AML-193 (cell line): ENCODE measurements at regions not wholly inside any gene's neighbourhood (a gene's known extent, or its start where the extent isn't known, plus 50 kb on each side); places are given as distances from the start of the nearest gene placed in this dataset.
"Not testable (repeated sequence)": the region's sequence is repeated elsewhere in the genome, so short reads cannot be mapped to it uniquely, and the experiment has no call there.

Experiments used
- DNase-seq, 2 experiments: peaks; one replicate each; lab custom pipeline; 2025; lab: John Stamatoyannopoulos, UW

DNA sequence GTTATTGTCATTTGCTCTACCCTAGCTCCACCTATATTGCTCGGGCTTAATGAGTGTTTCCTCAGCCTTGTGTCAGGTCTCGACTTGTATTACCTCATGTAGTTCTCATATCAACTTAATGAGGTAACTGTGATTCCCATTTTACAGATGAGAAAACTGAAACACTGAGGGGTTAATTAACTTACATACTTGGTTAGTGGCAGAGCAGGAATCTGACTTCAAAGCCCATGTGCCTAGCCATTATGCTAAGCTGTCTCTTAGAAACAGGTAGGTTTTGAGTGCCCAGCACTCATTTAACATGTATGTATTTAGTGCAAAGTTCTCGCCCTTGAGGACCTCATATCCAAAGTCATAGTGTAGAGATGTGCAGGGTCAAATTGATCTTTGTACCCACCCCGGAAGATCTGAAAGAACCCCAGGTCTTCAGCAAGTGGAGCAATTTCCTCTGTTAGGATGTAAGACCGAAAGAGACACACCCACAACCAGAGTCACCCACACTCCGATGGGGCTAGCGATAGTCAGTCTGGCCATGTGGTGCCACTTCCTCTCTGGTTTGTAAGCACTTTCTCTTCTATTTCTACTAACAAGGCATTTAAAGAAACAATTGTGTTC lies 121.0 kb upstream of the SLC39A10 start:
- DNase-seq, result peak; percentile 94

DNA sequence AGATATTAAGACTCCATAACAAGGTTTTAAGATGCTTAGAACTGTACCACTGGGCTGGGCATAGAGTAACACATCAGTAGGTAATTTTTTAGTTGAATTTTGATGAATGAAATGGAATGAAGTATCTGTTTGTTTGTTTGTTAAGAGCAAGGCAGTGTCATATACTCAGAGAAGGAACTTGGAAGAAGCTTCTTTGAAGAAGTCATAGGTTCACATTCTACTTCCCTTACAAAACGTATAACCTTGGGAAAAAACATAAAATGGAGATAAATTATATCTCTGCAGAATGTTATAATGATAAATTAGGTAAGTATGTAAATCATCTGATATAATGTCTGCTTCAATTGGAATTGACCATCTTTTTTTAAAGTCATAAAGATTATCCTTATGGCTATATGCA lies 122.1 kb upstream of the SLC39A10 start:
- no peak for DNase-seq

DNA sequence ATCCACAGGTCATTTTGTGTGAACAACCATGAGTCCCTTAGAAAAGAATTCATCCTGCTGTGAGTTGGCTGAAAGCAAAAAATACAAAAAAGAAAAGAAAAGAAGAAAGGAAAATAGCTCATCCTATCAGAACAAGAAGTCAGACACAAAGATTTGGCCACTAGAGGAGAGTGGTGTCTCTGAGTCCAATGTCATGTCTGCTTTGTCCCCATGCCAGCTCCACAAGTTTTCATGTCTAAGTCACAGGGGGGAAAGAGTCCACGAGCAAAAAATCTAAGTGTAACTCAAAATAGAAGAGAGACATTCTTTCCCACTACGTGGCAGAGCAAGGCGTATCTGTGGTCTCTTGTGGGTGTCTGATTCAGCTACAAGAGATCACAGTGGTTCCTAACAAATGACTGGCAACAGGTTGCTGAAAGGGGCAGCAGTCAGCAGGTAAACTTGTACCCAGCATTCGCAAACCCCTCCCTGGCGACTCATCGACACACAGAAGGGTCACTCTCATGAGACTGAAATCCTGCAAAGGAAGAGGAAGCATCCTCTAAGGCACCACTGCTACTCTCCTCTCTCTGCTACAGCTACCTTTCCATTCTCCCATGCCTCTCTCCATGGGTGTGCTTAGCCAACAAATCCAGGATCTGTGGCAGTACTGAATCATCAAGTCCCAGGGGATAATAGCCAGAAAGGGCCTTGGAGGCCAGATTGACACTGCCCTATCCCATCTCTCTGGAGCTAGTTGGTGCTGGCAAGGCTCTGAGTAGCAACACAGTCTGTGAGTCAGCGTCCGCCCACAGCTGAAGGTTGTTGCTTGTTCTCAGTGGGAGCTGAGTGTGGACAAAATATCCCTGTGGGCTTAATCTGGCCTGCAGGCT lies 123.0 kb upstream of the SLC39A10 start:
- peak; percentile 35 to 41 for DNase-seq

DNA sequence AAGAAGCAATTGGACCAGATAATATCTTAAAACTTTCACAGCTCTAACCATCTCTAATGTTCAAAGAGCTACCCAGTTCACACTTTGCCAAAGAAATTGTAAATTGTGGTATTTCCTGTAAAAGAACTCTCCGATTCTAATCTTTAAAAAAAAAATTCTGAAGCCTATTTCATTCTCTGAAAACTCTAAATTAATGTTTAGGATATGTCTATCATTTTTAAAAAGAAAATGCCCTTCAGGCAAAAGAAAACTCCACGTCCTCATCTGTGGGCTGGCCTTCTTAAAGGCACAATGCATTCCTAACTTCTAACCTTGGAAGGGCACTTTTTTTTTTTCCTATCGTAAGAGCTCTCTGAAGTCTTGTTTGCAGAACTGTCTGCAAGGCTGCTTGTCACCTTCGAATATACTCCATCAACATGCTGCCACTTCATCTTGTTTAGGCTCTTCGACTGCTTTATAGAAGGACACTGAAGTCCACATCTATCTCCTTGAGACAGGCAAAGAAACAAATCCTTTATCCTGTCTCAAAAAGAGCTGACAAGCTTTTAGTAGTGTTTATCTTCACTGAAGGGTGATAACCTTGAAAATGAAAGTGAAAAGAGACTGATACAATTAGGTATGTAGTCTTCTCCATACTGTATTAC lies 124.3 kb upstream of the SLC39A10 start:
- DNase-seq, result peak; percentile 60 to 72

DNA sequence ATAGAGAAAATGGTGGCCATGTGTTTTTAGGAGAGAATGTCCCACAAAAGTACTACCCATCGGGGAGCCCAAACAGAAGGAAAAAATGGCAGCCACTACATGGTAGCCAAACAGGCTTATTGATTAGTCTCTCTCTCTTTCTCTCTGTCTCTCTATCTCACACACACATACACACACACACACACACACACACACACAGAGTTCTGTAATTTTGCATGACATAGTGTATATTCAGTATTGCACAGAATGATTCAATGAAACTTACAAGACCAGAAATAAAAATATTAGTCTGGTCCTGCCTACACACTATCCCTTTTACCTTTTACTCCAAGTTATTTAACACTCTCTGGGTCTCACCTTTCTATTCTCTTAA lies 124.8 kb upstream of the SLC39A10 start:
- DNase-seq, result no peak

DNA sequence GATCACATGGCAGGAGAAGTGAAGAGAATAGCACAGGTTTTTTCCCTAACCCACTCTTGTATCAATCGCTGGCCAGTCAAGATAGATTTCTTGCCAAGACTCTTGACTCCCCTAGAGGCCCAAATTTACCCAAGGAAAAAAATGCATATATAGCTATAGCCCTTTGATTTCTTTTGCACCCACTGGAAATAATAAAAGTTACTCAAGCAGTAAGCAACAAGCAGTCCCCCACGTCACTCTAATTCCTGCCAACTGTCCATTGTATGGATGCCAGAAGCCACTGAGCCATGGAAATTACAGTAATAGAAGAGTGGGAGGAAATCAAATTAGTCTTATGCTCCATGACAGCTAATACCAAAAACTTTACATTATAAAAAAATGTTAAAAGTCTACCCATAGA lies 125.3 kb upstream of the SLC39A10 start:
- no peak for DNase-seq

DNA sequence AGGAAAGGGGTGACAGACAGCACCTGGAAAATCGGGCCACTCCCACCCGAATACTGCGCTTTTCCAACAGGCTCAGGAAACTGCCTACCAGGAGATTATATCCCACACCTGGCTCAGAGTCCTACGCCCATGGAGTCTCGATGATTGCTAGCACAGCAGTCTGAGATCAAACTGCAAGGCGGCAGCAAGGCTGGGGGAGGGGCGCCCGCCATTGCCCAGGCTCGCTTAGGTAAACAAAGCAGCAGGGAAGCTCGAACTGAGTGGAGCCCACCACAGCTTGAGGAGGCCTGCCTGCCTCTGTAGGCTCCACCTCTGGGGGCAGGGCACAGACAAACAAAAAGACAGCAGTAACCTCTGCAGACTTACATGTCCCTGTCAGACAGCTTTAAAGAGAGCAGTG lies 133.8 kb upstream of the SLC39A10 start:
- not testable (repeated sequence) for DNase-seq

DNA sequence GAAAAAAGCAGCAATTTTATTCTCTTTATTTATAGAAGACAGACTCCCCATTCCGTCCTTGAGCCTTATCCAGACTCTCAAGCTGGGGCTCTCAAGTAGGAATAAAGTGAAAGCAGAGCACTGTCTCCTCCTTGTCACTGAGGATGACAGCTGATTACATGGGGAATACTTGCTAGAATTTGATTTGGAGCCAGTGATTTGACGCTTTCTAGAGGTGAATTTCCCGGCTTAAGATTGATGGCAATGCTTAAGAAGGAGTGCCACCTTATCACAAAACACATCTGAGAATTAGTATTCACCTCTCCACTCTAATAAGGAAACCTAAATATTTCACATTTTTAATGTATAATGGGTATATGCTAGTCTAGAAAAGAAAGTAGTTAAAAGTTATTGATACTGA lies 135.4 kb upstream of the SLC39A10 start:
- DNase-seq, result no peak

DNA sequence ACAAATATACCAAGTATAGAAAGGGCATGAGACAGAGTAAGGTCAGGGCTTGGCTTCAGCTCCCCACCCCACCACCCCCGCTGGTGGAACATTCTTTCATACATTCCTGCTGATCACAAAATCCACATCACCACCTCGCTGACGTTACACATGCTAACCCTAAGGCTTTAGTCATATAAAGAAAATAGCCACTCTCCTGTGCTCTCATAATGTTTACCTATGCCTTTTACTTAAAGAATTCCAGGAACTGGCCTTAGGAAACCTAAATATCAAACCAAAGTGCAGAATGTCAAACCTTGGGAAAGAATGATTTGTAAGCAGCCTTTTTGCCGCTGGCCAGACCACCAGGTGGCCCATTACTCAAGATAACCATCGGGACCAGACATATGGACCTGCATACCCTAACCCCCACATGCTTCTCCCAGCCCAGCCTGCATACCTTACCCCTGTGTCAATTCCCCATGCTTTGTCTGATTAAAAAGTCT lies 136.3 kb upstream of the SLC39A10 start:
- no peak for DNase-seq

DNA sequence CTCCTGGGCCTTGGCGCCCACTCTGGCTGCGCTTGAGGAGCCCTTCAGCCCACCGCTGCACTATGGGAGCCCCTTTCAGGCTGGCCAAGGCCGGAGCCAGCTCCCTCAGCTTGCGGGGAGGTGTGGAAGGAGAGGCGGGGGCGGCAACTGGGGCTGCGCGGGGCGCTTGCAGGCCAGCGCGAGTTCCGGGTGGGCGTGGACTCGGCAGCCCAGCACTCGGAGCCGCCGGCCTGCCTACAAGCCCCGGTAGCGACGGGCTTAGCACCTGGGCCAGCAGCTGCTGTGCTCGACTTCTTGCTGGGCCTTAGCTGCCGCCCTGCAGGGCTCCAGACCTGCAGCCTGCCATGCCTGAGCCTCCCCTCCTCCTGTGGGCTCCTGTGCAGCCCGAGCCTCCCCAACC lies 141.5 kb upstream of the SLC39A10 start:
- no peak for DNase-seq

DNA sequence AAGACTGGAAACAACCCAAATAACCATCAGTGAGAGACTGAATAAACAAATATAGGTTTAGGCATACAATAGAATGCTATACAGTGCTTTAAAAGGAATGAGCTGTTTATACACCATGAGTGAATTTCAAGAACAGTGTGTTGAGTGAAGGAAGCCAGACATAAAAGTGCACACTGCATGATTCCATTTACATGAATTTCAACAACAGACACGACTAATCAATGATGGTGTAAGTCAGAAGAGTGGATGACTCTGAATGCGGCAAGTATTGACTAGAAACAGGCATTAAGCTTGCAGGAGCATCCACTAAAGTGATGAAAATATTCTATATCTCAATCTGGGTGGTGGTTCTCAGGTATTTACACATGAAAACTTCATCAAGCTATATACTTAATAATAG lies 142.7 kb upstream of the SLC39A10 start:
- no peak for DNase-seq

DNA sequence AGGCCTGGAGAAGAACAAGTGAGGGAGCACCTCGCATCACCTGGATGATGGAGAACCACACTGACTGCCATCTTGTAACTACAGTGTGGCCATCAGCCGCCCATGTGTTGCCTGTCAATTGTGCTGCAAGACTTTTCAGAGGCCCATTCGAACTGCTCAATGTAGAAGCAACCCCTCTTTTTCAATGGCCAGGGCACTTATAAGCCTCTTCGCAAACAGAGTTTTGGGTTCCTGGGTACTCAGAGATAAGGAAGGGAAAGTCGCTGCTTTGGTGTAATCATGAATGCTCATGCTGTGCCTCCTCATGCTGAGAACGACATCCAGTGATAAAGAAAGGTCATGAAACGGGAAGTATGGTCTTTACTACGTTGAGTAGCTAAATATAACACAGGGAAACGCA lies 143.9 kb upstream of the SLC39A10 start:
- no peak for DNase-seq

DNA sequence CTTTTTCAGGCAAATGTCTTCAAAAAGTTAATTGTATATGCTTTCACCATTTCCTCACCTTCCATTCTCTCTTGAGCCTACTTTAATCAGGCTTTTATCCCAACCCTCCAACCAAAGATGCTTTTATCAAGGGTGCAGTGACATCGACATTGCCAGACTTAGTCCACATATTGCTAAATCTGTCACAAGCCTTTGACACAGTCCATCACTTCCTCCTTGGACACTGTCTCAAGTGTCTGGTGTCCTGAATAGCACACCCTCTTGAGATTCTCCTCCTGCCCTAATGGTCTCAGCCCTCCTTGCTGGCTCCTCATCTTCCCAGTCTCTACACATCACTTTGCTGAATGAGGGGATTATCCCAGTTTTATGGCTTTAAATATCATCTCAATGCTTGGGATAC lies 147.5 kb upstream of the SLC39A10 start:
- peak; percentile 44 to 53 for DNase-seq

DNA sequence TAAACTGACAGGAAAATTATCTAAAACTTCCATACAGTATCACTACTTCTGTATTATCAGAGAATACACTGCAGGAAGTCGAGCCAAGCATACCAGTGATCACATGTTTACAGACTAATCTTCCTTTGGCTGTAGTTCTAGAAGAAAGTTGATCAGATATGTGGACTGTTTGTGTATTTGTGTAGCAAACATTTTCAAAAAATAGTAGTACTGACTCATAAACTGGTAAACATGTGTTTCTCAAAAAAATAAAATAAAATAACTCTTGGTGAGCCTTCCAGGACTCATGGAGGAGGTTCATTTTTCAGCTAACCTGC lies 148.9 kb upstream of the SLC39A10 start:
- no peak for DNase-seq

DNA sequence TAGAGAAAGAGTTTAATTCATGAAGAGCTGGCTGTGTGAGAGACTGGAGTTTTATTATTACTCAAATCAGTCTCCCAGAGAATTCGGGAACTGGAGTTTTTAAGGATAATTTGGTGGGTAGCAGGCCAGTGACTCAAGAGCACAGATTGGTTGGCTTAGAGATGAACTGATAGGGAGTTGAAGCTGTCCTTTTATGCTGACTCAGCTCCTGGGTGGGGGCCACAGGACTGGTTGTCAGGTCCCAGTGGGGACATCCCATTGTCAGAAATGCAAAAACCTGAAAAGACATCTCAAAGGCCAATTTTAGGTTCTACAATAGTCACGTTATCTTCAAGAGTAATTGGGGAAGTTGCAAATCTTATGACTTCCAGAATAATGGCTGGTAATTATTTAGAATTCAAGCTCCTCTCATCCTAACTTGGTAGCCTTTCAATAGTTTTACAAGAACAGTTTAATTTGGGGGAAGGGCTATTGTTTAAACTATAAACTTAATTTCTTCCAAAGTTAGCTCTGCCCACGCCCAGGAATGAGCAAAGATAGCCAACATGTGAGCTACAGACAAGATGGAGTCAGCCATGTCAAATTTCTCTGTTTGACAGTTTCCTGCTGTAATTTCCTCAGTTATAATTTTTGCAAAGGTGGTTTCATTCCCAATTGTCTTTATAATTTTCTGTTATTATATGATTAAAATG lies 149.4 kb upstream of the SLC39A10 start:
- DNase-seq, result no peak

DNA sequence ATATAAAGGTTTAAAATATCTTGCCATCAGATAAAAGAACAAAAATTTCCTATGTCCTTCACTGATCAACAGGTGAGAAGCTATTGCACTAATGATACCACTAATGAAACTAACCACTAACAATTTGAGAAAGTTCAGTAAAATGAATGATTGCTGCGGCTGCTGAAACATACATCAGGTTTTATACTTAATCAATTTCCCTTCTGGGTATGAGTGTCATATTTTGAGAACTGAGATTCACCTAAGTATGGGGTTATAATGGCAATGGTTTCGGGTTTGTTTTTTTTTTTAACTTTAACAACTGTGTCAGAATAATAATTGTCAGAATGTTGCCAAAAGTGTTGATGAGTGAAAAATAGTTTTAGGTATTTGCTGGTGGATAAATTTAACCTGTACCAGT lies 151.3 kb upstream of the SLC39A10 start:
- no peak for DNase-seq

DNA sequence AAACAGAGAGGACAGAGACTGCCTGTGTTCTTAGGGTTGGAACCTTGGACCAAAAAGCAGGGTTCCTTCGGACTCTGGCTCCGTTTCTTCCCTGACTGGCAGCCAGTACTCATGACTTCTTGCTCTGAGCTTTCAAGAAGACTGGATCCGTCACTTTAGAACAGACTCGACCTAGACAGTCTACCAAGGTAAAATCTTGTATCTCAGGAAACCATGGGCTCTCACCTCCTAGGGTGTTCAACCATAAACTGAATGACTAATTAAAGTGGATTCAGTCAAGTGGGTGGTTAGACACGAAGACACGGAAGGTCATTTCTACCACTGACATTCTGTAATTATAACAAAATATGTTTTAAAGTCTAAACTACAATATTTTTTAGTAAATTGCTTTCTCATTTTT lies 153.8 kb upstream of the SLC39A10 start:
- DNase-seq, result no peak

DNA sequence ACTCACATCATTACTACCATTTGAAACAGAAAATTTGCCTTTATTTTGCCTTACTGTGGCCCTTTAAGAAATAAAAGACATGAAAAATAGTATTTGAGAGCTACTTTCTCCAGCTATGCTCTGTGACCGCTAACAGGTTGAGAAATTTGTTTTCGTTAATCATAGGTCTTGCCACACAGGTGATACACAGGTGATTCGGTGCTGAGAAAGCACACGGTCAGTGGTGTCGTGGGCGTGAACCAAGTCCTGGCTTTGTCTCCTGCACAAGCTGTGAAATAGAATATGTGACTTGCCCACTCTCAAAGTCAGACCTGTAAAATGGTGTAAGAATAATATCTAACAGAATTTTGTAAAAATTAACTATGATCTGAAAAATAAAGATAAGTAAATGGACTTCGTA lies 155.3 kb upstream of the SLC39A10 start:
- no peak for DNase-seq

DNA sequence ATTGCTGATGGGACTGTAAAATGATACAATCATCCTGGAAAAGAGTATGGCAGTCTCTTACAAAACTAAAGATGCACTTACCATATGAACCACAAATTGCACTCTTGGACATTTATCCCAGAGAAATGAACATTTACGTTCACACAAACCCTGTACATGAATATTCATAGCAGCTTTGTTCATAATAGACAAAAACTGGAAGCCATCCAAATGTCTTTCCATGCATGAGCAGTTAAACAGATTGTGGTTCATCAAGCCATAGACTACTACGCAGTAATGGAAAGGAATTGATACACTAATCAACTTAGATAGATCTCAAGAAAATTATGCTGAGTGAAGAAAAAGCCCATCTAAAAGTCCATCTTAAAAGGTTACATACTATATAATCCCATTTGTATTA lies 156.1 kb upstream of the SLC39A10 start:
- no peak for DNase-seq

DNA sequence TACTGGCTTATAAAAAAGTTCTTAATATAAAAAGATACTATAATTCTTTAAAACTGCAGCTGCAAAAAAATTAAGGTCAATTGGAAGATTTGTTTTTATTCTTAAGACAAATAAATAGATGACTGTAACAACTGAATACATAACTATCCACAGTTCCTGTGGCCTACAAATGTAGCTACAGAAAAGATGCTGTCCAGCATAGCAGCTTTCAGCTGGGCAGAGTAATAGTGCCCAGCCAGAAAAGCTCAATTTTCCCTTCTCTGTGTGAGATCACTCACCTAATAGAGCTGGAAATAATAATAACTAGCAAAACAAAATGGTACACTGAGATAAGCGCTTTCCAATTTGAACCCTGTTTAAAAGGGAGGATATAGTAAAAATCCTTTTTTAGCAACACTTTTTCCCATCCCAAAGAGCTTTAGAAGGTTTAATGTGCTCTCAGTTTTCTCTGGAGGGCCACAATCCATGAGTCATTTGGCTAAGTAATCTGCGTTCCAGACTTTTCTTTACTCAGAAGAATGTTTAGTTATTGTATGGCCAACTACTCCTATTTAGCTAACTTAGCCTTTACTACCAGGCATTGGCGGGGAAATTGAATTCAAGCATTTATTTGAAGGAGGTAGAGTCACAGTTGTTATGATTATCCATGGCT lies 158.1 kb upstream of the SLC39A10 start:
- DNase-seq, result no peak

DNA sequence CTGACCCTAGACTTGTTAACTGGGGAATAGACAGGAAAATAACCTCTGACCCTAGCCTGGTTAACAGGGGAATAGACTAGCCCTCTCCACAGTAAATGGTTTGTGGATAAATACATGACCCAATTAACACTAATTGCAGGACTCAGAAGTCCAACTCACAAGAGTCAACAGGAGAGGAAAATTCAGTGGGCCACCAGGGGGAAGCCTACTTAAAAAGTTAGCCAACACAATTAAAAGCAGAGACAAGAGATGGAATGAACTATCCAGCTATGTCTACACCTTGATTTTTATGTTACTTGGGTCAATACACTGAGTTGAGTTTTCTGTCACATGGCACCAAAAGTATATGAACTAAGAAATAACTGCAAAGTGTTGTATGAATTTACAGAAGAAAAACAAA lies 158.8 kb upstream of the SLC39A10 start:
- DNase-seq, result peak; percentile 7 to 32

DNA sequence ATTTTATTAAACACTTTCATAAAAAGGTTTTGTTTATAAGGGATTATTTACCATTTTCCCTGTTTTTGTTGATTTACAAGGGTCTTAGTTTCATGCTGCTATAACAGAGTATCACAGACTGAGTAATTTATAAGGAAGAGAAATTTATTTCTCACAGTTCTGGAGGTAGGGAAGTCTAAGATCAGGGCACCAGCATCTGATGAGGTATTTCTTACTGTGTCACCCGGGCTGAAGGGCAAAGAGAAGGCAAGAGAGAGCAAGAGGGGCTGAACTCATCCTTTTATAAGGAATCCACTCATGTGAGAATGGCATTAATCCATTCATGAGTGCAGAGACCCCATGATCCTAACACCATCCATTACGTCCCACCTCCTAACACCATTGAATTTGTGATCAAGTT lies 160.0 kb upstream of the SLC39A10 start:
- no peak for DNase-seq
